GM23338 (cell line): ENCODE measurements at regions not wholly inside any gene's neighbourhood (a gene's known extent, or its start where the extent isn't known, plus 50 kb on each side); places are given as distances from the start of the nearest gene placed in this dataset.
A peak's percentile ranks its signal among the peaks of the same experiment; 100 is the strongest.

ENCODE experiments used
- ATAC-seq: fragments of 200-7000 bp; cut with Tn5 transposase; 3 replicates; pipeline ENCODE4 v1.9.1; 2020
- DNase-seq: peaks from one replicate; pipeline ENCODE4 v3.0.0-alpha.2; 2015; ENCODE audit warnings: low spot score
- H2AFZ ChIP-seq: fragments of 200-600 bp; sonication (generic); 2 replicates; pipeline ENCODE4 v1.8.0; 2016; ENCODE audit warnings: antibody characterized with exemption, mild to moderate bottlenecking, moderate library complexity
- H3F3A ChIP-seq: fragments of 200-600 bp; sonication (generic); replicated peaks from 2 replicates; pipeline ENCODE4 v1.8.0; 2017; ENCODE audit warnings: antibody characterized with exemption, mixed run types, low read depth
- H3K27ac ChIP-seq: fragments of 200-600 bp; sonication (generic); 2 replicates; pipeline ENCODE4 v1.6.1; 2016; ENCODE audit warnings: low read depth
- H3K27me3 ChIP-seq: fragments of 200-600 bp; sonication (generic); 2 replicates; pipeline ENCODE4 v1.8.0; 2016; ENCODE audit warnings: mild to moderate bottlenecking, mixed run types, moderate library complexity; ENCODE audit not compliant: insufficient read depth
- H3K36me3 ChIP-seq: fragments of 200-600 bp; sonication (generic); 2 replicates; pipeline ENCODE4 v1.8.0; 2016; ENCODE audit warnings: mild to moderate bottlenecking; ENCODE audit not compliant: insufficient read depth
- H3K4me1 ChIP-seq: fragments of 200-600 bp; sonication (generic); 2 replicates; pipeline ENCODE4 v1.8.0; 2016; ENCODE audit warnings: mild to moderate bottlenecking, moderate library complexity; ENCODE audit not compliant: insufficient read depth
- H3K4me2 ChIP-seq: fragments of 200-600 bp; sonication (generic); 2 replicates; pipeline ENCODE4 v1.7.1; 2017; ENCODE audit warnings: mixed run types
- H3K4me3 ChIP-seq: fragments of 200-600 bp; sonication (generic); 2 replicates; pipeline ENCODE4 v1.6.1; 2016; ENCODE audit warnings: mixed run types
- H3K79me2 ChIP-seq: fragments of 200-600 bp; sonication (generic); replicated peaks from 2 replicates; pipeline ENCODE4 v1.8.0; 2017; ENCODE audit warnings: mild to moderate bottlenecking; ENCODE audit not compliant: insufficient read depth
- H3K9me2 ChIP-seq: fragments of 200-600 bp; sonication (generic); 2 replicates; pipeline ENCODE4 v1.8.0; 2017; ENCODE audit not compliant: insufficient read depth
- H4K20me1 ChIP-seq: fragments of 200-600 bp; sonication (generic); replicated peaks from 2 replicates; pipeline ENCODE4 v1.8.0; 2017; ENCODE audit warnings: mild to moderate bottlenecking; ENCODE audit not compliant: insufficient read depth
- H3K27ac Mint-ChIP-seq: 2 replicates; pipeline ENCODE4 v1.8.0; 2020; ENCODE audit warnings: inconsistent platforms, mild to moderate bottlenecking, moderate library complexity, mixed read lengths
- H3K27me3 Mint-ChIP-seq: 3 replicates; pipeline ENCODE4 v1.8.0; 2022; ENCODE audit warnings: low read depth, mild to moderate bottlenecking, moderate library complexity, mixed read lengths, inconsistent platforms; ENCODE audit not compliant: insufficient read depth, poor library complexity
- H3K36me3 Mint-ChIP-seq: 3 replicates; pipeline ENCODE4 v1.8.0; 2021; ENCODE audit warnings: low read depth, mild to moderate bottlenecking, inconsistent platforms, moderate library complexity, mixed read lengths
- H3K4me1 Mint-ChIP-seq: 3 replicates; pipeline ENCODE4 v1.8.0; 2020; ENCODE audit warnings: mild to moderate bottlenecking, inconsistent platforms, mixed read lengths
- H3K4me3 Mint-ChIP-seq: 3 replicates; pipeline ENCODE4 v1.8.0; 2021; ENCODE audit warnings: moderate library complexity, mild to moderate bottlenecking, inconsistent platforms, mixed read lengths
- H3K9me3 Mint-ChIP-seq: 3 replicates; pipeline ENCODE4 v1.8.0; 2020; ENCODE audit warnings: moderate library complexity, mild to moderate bottlenecking, inconsistent platforms, mixed read lengths
- CREB1 ChIP-seq: fragments of 250-450 bp; sonication (Bioruptor Pico); IDR thresholded peaks from 2 replicates; pipeline ENCODE4 v1.5.0; 2020; ENCODE audit warnings: low read depth, mild to moderate bottlenecking, moderate library complexity
- EZH2 ChIP-seq: fragments of 200-600 bp; sonication (generic); IDR thresholded peaks from one replicate; pipeline ENCODE4 v1.8.0; 2017; ENCODE audit warnings: antibody characterized with exemption, mild to moderate bottlenecking, low read depth; ENCODE audit not compliant: unreplicated experiment
- EZH2phosphoT487 ChIP-seq: fragments of 200-600 bp; sonication (generic); IDR thresholded peaks from one replicate; pipeline ENCODE4 v1.8.1; 2018; ENCODE audit warnings: antibody characterized with exemption; ENCODE audit not compliant: unreplicated experiment
- JUNB ChIP-seq: IDR thresholded peaks from one replicate; pipeline ENCODE4 v1.6.1; 2016; ENCODE audit warnings: antibody characterized with exemption; ENCODE audit not compliant: unreplicated experiment
- NANOG ChIP-seq: IDR thresholded peaks from 2 replicates; pipeline ENCODE4 v1.6.1; 2016; ENCODE audit warnings: antibody characterized with exemption, borderline replicate concordance
- POLR2AphosphoS5 ChIP-seq: IDR thresholded peaks from 2 replicates; pipeline ENCODE4 v1.6.1; 2016; ENCODE audit warnings: antibody characterized with exemption, low read depth
- STAT1 ChIP-seq: IDR thresholded peaks from one replicate; pipeline ENCODE4 v1.6.1; 2016; ENCODE audit warnings: antibody characterized with exemption; ENCODE audit not compliant: unreplicated experiment
- ZNF114 ChIP-seq: fragments of 250-450 bp; sonication (Bioruptor Pico); IDR thresholded peaks from 2 replicates; pipeline ENCODE4 v1.5.0; 2020; ENCODE audit warnings: mild to moderate bottlenecking, moderate library complexity
- ZNF331 ChIP-seq: fragments of 250-450 bp; sonication (Bioruptor Pico); IDR thresholded peaks from 2 replicates; pipeline ENCODE4 v1.5.0; 2020; ENCODE audit warnings: low read depth, mild to moderate bottlenecking, moderate library complexity
- TF ChIP-seq, protein P1 (sequence below): IDR thresholded peaks from one replicate; pipeline ENCODE4 v1.6.1; 2018; ENCODE audit warnings: antibody characterized with exemption; ENCODE audit not compliant: unreplicated experiment
- TF ChIP-seq, protein P2 (sequence below): IDR thresholded peaks from 2 replicates; pipeline ENCODE4 v1.6.1; 2016; ENCODE audit warnings: antibody characterized with exemption
- TF ChIP-seq, protein P3 (sequence below), 2 experiments: fragments of 200-600 bp in 1 of 2; sonication (generic) in 1 of 2; conservative IDR thresholded peaks; 2 replicates each; pipeline versions ENCODE4 v1.5.1 to v1.6.1; 2016 to 2017; ENCODE audit warnings: antibody characterized with exemption in 2 of 2, low read depth in 2 of 2, mild to moderate bottlenecking in 2 of 2, moderate library complexity in 1 of 2

DNA sequence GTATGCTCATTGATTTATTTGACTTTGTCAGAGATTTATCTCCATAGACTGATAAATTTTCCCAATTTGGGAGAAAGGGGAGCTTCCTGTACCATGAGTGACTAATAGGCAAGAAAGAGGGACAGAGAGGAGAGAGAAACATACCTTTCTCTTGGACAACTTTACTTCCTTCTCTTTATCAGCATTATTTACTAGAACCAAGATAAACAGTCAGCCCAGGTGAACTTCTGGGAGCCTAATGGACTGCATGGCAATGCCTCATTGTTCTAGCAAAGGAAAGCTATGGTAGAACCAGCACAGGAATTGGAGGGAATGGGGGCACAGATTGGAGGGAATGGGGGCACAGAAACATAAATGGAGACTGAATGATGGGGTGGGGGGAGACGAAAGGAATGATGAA lies 63.4 kb upstream of the STXBP6 start:
- H3K4me1 Mint-ChIP-seq: no peaks in the 10 kb centered on the region
- no peaks in the 10 kb centered on the region for H3K27me3 ChIP-seq
- H3F3A ChIP-seq: no peaks in the 10 kb centered on the region
- no peak for ATAC-seq
- H3K79me2 ChIP-seq: no peaks in the 10 kb centered on the region
- no peak overlapping the region for H3K4me3 Mint-ChIP-seq
- no peak overlapping the region for H2AFZ ChIP-seq
- H3K9me3 Mint-ChIP-seq: peaks cover 3% of the 10 kb centered on the region; the same call in 2 of the 3 replicates
- H3K27ac Mint-ChIP-seq: no peak overlapping the region
- no peaks in the 10 kb centered on the region for H3K36me3 Mint-ChIP-seq
- H3K27me3 Mint-ChIP-seq: no peaks in the 10 kb centered on the region
- no peak for DNase-seq
- no peaks in the 10 kb centered on the region for H3K4me1 ChIP-seq
- H3K27ac ChIP-seq: no peak overlapping the region
- H3K4me2 ChIP-seq: no peak overlapping the region
- no peaks in the 10 kb centered on the region for H4K20me1 ChIP-seq
- H3K9me2 ChIP-seq: no peaks in the 10 kb centered on the region
- H3K4me3 ChIP-seq: no peak overlapping the region
- H3K36me3 ChIP-seq: no peaks in the 10 kb centered on the region
- no peak for TF ChIP-seq CREB1 (CRISPR knock-in tag)

DNA sequence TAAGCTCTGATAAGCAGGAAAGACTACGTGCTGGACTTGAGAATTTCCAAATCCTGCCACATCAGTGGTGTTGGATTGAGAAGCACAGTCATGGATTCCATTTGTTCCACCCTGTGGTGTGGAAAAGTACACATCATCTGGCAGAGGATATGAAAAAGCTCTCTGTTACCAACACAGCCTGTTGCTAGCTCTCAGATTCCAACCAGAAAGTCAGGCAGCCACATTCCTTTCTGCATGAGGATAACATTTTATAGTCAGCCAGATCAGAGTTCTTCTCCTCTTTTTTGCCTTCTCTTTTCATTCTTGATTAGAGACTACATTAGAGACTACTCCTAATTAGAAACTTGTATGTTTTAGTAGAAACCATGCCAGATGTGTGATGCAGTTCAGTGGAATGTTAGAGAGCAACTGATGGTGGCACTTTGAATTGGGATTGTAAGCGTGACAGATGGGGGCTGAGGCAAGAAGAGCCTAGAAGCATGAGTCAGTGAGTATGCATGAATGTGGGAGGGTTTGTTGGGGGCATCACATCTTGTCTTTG lies 61.2 kb upstream of the STXBP6 start:
- H3K4me1 ChIP-seq: no peaks in the 10 kb centered on the region
- H3K36me3 Mint-ChIP-seq: no peaks in the 10 kb centered on the region
- ATAC-seq: no peak
- peaks cover 3% of the 10 kb centered on the region; the same call in 2 of the 3 replicates for H3K9me3 Mint-ChIP-seq
- no peaks in the 10 kb centered on the region for H3K9me2 ChIP-seq
- no peaks in the 10 kb centered on the region for H3K27me3 Mint-ChIP-seq
- no peak overlapping the region for H3K4me3 Mint-ChIP-seq
- no peak overlapping the region for H3K27ac ChIP-seq
- no peaks in the 10 kb centered on the region for H3F3A ChIP-seq
- no peaks in the 10 kb centered on the region for H3K27me3 ChIP-seq
- H3K27ac Mint-ChIP-seq: no peak overlapping the region
- no peaks in the 10 kb centered on the region for H3K79me2 ChIP-seq
- no peak overlapping the region for H3K4me3 ChIP-seq
- peak; percentile 25 for DNase-seq
- H4K20me1 ChIP-seq: no peaks in the 10 kb centered on the region
- H3K36me3 ChIP-seq: no peaks in the 10 kb centered on the region
- H3K4me2 ChIP-seq: no peak overlapping the region
- H3K4me1 Mint-ChIP-seq: no peaks in the 10 kb centered on the region
- peak overlapping the region; percentile 15; the same call in 1 of the 2 replicates for H2AFZ ChIP-seq
- TF ChIP-seq STAT1: no peak
- no peak for TF ChIP-seq ZNF331 (CRISPR knock-in tag)
- no peak for TF ChIP-seq EZH2
- TF ChIP-seq, protein P1, sequence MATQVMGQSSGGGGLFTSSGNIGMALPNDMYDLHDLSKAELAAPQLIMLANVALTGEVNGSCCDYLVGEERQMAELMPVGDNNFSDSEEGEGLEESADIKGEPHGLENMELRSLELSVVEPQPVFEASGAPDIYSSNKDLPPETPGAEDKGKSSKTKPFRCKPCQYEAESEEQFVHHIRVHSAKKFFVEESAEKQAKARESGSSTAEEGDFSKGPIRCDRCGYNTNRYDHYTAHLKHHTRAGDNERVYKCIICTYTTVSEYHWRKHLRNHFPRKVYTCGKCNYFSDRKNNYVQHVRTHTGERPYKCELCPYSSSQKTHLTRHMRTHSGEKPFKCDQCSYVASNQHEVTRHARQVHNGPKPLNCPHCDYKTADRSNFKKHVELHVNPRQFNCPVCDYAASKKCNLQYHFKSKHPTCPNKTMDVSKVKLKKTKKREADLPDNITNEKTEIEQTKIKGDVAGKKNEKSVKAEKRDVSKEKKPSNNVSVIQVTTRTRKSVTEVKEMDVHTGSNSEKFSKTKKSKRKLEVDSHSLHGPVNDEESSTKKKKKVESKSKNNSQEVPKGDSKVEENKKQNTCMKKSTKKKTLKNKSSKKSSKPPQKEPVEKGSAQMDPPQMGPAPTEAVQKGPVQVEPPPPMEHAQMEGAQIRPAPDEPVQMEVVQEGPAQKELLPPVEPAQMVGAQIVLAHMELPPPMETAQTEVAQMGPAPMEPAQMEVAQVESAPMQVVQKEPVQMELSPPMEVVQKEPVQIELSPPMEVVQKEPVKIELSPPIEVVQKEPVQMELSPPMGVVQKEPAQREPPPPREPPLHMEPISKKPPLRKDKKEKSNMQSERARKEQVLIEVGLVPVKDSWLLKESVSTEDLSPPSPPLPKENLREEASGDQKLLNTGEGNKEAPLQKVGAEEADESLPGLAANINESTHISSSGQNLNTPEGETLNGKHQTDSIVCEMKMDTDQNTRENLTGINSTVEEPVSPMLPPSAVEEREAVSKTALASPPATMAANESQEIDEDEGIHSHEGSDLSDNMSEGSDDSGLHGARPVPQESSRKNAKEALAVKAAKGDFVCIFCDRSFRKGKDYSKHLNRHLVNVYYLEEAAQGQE: no peak
- TF ChIP-seq EZH2phosphoT487: no peak
- TF ChIP-seq POLR2AphosphoS5: no peak
- TF ChIP-seq JUNB: no peak
- TF ChIP-seq, protein P2, sequence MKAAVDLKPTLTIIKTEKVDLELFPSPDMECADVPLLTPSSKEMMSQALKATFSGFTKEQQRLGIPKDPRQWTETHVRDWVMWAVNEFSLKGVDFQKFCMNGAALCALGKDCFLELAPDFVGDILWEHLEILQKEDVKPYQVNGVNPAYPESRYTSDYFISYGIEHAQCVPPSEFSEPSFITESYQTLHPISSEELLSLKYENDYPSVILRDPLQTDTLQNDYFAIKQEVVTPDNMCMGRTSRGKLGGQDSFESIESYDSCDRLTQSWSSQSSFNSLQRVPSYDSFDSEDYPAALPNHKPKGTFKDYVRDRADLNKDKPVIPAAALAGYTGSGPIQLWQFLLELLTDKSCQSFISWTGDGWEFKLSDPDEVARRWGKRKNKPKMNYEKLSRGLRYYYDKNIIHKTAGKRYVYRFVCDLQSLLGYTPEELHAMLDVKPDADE: no peak
- no peak for TF ChIP-seq CREB1 (CRISPR knock-in tag)
- TF ChIP-seq, protein P3, sequence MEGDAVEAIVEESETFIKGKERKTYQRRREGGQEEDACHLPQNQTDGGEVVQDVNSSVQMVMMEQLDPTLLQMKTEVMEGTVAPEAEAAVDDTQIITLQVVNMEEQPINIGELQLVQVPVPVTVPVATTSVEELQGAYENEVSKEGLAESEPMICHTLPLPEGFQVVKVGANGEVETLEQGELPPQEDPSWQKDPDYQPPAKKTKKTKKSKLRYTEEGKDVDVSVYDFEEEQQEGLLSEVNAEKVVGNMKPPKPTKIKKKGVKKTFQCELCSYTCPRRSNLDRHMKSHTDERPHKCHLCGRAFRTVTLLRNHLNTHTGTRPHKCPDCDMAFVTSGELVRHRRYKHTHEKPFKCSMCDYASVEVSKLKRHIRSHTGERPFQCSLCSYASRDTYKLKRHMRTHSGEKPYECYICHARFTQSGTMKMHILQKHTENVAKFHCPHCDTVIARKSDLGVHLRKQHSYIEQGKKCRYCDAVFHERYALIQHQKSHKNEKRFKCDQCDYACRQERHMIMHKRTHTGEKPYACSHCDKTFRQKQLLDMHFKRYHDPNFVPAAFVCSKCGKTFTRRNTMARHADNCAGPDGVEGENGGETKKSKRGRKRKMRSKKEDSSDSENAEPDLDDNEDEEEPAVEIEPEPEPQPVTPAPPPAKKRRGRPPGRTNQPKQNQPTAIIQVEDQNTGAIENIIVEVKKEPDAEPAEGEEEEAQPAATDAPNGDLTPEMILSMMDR (conservative IDR thresholded peaks at IDR 0.05; ENCODE audit: low read depth in 2 of 2): no peak
- no peak for TF ChIP-seq ZNF114
- TF ChIP-seq NANOG: no peak
